HFFc6 (cell line): ENCODE measurements at regions not wholly inside any gene's neighbourhood (a gene's known extent, or its start where the extent isn't known, plus 50 kb on each side); places are given as distances from the start of the nearest gene placed in this dataset.

Experiments used
- DNase-seq: peaks from one replicate; pipeline ENCODE4 v3.0.0-alpha.2; 2018
- H3K27ac Mint-ChIP-seq: 2 replicates; pipeline ENCODE4 v1.8.0; 2020; ENCODE audit warnings: mild to moderate bottlenecking, mixed read lengths
- H3K27me3 Mint-ChIP-seq: 2 replicates; pipeline ENCODE4 v1.8.0; 2021; ENCODE audit warnings: mild to moderate bottlenecking, moderate library complexity, mixed read lengths; ENCODE audit not compliant: insufficient read depth
- H3K36me3 Mint-ChIP-seq: 2 replicates; pipeline ENCODE4 v1.8.0; 2021; ENCODE audit warnings: low read depth, mixed read lengths
- H3K4me1 Mint-ChIP-seq: 2 replicates; pipeline ENCODE4 v1.8.0; 2020; ENCODE audit warnings: low read depth, mixed read lengths
- H3K4me3 Mint-ChIP-seq: 2 replicates; pipeline ENCODE4 v1.8.0; 2020; ENCODE audit warnings: mild to moderate bottlenecking, moderate library complexity, mixed read lengths
- H3K9me3 Mint-ChIP-seq: 2 replicates; pipeline ENCODE4 v1.8.0; 2020; ENCODE audit warnings: mild to moderate bottlenecking, mixed read lengths
- TF ChIP-seq, protein P1 (sequence below): fragments of 200-600 bp; sonication (generic); IDR thresholded peaks from 2 replicates; pipeline ENCODE4 v1.5.0; 2021; ENCODE audit warnings: antibody characterized with exemption, mild to moderate bottlenecking

DNA sequence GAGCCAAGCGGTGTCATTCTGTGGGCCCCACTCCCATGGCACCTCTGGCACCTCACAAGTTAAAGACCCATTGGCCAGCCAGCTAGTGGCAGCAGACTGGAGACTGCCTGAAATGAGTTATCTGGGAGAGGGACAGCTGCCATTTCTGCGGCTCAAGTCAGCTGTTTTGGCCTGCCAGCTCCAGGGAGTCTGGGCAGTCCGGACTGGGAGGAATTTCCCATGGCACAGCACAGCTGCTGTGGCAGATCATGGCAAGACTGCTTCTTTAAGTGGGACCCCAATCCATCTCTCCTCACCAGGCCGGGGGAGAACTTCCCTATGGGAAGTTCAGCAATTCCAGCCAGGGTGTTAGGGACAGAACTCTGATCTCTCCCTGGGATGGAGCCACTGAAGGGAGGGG, 2187.6 kb upstream of the CELF4 start:
- H3K4me3 Mint-ChIP-seq: no peak overlapping the region
- no peak overlapping the region for H3K27ac Mint-ChIP-seq
- peaks cover 25% of the 10 kb centered on the region for H3K36me3 Mint-ChIP-seq
- TF ChIP-seq, protein P1, sequence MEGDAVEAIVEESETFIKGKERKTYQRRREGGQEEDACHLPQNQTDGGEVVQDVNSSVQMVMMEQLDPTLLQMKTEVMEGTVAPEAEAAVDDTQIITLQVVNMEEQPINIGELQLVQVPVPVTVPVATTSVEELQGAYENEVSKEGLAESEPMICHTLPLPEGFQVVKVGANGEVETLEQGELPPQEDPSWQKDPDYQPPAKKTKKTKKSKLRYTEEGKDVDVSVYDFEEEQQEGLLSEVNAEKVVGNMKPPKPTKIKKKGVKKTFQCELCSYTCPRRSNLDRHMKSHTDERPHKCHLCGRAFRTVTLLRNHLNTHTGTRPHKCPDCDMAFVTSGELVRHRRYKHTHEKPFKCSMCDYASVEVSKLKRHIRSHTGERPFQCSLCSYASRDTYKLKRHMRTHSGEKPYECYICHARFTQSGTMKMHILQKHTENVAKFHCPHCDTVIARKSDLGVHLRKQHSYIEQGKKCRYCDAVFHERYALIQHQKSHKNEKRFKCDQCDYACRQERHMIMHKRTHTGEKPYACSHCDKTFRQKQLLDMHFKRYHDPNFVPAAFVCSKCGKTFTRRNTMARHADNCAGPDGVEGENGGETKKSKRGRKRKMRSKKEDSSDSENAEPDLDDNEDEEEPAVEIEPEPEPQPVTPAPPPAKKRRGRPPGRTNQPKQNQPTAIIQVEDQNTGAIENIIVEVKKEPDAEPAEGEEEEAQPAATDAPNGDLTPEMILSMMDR: no peak
- no peaks in the 10 kb centered on the region for H3K4me1 Mint-ChIP-seq
- H3K27me3 Mint-ChIP-seq: no peaks in the 10 kb centered on the region
- H3K9me3 Mint-ChIP-seq: peaks cover 9% of the 10 kb centered on the region; the same call in 1 of the 2 replicates
- no peak for DNase-seq

DNA sequence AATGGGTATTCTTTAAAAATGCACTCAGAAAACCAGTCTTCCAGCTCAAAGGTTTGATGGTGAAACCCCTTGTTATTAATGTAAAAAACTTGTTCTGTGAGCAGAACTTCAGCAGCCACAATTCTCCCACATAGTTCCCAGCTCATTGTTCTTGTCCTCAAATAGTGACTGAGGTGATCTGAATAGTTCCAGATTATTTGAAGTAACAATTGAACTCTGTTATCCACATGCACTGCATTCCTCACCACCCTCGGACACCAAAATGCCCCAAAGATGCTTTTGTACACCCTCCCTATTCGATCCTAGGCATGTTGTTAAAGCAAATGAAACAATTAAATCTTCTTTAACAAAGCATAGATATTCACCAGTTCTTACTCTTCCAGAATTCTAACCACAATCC, 2186.8 kb upstream of the CELF4 start:
- no peak overlapping the region for H3K4me3 Mint-ChIP-seq
- TF ChIP-seq, protein P1: no peak
- no peaks in the 10 kb centered on the region for H3K4me1 Mint-ChIP-seq
- H3K27me3 Mint-ChIP-seq: no peaks in the 10 kb centered on the region
- H3K9me3 Mint-ChIP-seq: peaks cover 10% of the 10 kb centered on the region; the same call in 1 of the 2 replicates
- H3K36me3 Mint-ChIP-seq: peaks cover 21% of the 10 kb centered on the region
- DNase-seq: no peak
- H3K27ac Mint-ChIP-seq: no peak overlapping the region

DNA sequence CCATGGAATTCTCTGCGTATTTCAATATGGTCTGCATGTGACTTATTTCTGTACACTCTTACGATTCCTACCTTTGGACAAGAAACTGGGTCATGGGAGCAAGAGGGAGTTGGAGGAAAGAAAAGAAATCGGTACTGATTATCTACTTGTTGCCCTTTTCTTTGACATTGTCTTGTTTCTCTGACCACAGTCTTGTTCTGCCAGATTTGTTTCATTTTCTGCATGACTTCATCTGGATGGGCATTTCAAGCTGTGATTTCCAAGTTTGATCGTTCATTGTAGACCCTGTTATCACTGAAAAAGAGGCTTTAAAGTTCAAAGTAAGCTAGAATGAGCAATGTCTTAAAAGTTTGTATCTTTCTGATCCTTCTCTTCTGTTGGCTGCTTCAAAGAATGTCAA, 2186.3 kb upstream of the CELF4 start:
- TF ChIP-seq, protein P1: no peak
- H3K27ac Mint-ChIP-seq: no peak overlapping the region
- no peak for DNase-seq
- no peaks in the 10 kb centered on the region for H3K27me3 Mint-ChIP-seq
- peaks cover 10% of the 10 kb centered on the region; the same call in 1 of the 2 replicates for H3K9me3 Mint-ChIP-seq
- no peaks in the 10 kb centered on the region for H3K4me1 Mint-ChIP-seq
- peaks cover 21% of the 10 kb centered on the region for H3K36me3 Mint-ChIP-seq
- no peak overlapping the region for H3K4me3 Mint-ChIP-seq

DNA sequence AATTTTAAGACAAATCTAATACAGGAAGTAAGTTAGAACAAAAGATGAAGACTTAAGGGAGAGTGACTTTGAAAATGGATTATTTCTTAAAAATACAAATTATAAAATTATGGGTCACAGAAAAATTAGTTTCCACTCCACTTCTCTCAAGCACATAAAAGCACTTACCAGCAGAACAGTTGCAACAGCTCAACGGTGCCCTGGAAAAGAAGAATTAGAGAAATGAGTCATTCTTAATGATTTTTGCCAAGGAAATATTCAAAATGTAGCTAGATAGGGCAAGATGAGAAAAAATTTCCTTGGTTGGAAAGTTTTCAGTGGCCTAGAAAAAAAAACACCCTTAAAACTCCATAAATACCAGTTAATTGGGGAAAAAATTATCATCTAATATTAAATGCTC, 2185.6 kb upstream of the CELF4 start:
- no peak overlapping the region for H3K27ac Mint-ChIP-seq
- H3K27me3 Mint-ChIP-seq: no peaks in the 10 kb centered on the region
- peaks cover 10% of the 10 kb centered on the region; the same call in 1 of the 2 replicates for H3K9me3 Mint-ChIP-seq
- DNase-seq: no peak
- peaks cover 21% of the 10 kb centered on the region for H3K36me3 Mint-ChIP-seq
- no peaks in the 10 kb centered on the region for H3K4me1 Mint-ChIP-seq
- TF ChIP-seq, protein P1: no peak
- H3K4me3 Mint-ChIP-seq: no peak overlapping the region

DNA sequence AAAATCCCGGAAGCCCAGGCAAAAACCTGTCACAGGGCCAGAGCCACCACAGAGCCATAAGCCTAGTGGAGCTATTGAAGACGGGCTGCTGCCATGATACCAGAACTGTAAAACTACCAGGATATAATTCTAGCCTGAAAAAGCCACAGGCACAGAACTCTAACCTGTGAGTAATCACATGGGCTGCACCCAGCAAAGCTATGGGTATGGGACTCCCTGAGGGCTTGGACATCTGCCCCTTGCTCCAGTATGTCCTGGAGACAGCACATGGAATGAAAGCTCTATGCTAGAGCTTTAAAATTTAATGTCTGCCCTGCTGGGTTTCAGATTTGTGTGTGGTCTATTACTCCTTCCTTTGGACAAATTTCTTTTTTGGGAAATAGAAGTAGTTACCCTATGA, 2183.6 kb upstream of the CELF4 start:
- Mint-ChIP-seq H3K27ac (no peak overlapping the region), H3K4me1 (no peaks in the 10 kb centered on the region), H3K36me3 (peaks cover 21% of the 10 kb centered on the region), H3K9me3 (peaks cover 10% of the 10 kb centered on the region; the same call in 1 of the 2 replicates), H3K4me3 (no peak overlapping the region), H3K27me3 (no peaks in the 10 kb centered on the region)
- TF ChIP-seq, protein P1: no peak
- no peak for DNase-seq

DNA sequence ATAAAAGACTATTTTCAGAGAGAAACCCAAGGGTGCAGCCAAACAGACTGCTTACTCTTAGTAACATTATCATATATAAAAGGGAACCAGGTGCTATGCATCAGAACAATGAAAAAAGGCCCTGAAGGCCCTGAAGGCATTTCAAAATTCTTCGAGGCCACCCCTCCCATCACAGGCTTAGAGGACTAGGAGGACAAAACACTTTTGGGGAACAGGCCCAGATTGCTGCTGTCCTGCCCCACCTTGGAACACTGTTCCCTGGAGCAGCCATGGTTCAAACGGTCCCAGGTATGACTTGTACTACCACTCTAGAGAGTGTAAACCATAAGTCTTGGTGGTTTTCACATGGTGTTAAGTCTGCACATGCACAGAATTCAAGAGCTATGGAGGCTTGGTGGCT, 2183.1 kb upstream of the CELF4 start:
- Mint-ChIP-seq H3K27ac (no peak overlapping the region), H3K9me3 (peaks cover 10% of the 10 kb centered on the region; the same call in 1 of the 2 replicates), H3K4me3 (no peak overlapping the region), H3K27me3 (peaks cover under 1% of the 10 kb centered on the region; the same call in 1 of the 2 replicates), H3K36me3 (peaks cover 21% of the 10 kb centered on the region), H3K4me1 (no peaks in the 10 kb centered on the region)
- TF ChIP-seq, protein P1: no peak
- no peak for DNase-seq
